ENCODE measurements at regions not wholly inside any gene's neighbourhood (a gene's known extent, or its start where the extent isn't known, plus 50 kb on each side); places are given as distances from the start of the nearest gene placed in this dataset.

- DNase-seq, result no peak
Measured at GRCh38 chr2:63786471-63786870, 55.2 kb upstream of the UGP2 start.

- no peak for DNase-seq
Measured at GRCh38 chr2:63788071-63788470, 53.6 kb upstream of the UGP2 start.

GRCh38 chr2:63789338-63790020 is 52.2 kb upstream of the UGP2 start:
- no peak for DNase-seq

GRCh38 chr2:63790491-63790890 is 51.2 kb upstream of the UGP2 start:
- no peak for DNase-seq

- DNase-seq, result no peak
Measured at GRCh38 chr2:63790906-63791305, 50.8 kb upstream of the UGP2 start.

- no peak for DNase-seq
Measured at GRCh38 chr2:63791387-63791786, 50.3 kb upstream of the UGP2 start.

Data from GF-D8 (cell line).